ENCODE measurements at regions not wholly inside any gene's neighbourhood (a gene's known extent, or its start where the extent isn't known, plus 50 kb on each side); places are given as distances from the start of the nearest gene placed in this dataset.

- TF ChIP-seq, protein P1, sequence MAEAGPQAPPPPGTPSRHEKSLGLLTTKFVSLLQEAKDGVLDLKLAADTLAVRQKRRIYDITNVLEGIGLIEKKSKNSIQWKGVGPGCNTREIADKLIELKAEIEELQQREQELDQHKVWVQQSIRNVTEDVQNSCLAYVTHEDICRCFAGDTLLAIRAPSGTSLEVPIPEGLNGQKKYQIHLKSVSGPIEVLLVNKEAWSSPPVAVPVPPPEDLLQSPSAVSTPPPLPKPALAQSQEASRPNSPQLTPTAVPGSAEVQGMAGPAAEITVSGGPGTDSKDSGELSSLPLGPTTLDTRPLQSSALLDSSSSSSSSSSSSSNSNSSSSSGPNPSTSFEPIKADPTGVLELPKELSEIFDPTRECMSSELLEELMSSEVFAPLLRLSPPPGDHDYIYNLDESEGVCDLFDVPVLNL (CRISPR knock-in tag; IDR thresholded peaks at IDR 0.05; ENCODE audit: low read depth), result no peak
- TF ChIP-seq ZBTB49 (CRISPR knock-in tag; IDR thresholded peaks at IDR 0.05; ENCODE audit: borderline replicate concordance) (no peak), ZNF586 (CRISPR knock-in tag; conservative IDR thresholded peaks at IDR 0.05) (no peak), JUN (IDR thresholded peaks at IDR 0.05; ENCODE audit: borderline replicate concordance, low read depth, low read length) (peak; percentile 94), JUN (CRISPR knock-in tag; IDR thresholded peaks at IDR 0.05; ENCODE audit: borderline replicate concordance) (no peak; the same call in 1 of the 2 replicates), ZNF280A (IDR thresholded peaks at IDR 0.05; ENCODE audit: low read depth, partially characterized antibody) (no peak), BACH1 (tag; IDR thresholded peaks at IDR 0.05) (no peak), SMAD1 (IDR thresholded peaks at IDR 0.05; ENCODE audit: low read depth, low read length, partially characterized antibody) (peak; percentile 79), TRIM28 (IDR thresholded peaks at IDR 0.05) (no peak), E2F1 (CRISPR knock-in tag; IDR thresholded peaks at IDR 0.05) (no peak), UBTF (IDR thresholded peaks at IDR 0.05; ENCODE audit: borderline replicate concordance in 1 of 2, low read depth in 2 of 2, low read length in 2 of 2) (0 out of 4 replicates have a peak, but pooled peaks have one; percentile 30 to 36)
- TF ChIP-seq, protein P2, sequence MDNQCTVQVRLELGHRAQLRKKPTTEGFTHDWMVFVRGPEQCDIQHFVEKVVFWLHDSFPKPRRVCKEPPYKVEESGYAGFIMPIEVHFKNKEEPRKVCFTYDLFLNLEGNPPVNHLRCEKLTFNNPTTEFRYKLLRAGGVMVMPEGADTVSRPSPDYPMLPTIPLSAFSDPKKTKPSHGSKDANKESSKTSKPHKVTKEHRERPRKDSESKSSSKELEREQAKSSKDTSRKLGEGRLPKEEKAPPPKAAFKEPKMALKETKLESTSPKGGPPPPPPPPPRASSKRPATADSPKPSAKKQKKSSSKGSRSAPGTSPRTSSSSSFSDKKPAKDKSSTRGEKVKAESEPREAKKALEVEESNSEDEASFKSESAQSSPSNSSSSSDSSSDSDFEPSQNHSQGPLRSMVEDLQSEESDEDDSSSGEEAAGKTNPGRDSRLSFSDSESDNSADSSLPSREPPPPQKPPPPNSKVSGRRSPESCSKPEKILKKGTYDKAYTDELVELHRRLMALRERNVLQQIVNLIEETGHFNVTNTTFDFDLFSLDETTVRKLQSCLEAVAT (IDR thresholded peaks at IDR 0.05), result 0 out of 4 replicates have a peak, but pooled peaks of 1 of the 2 experiments have one; percentile 34
- TF ChIP-seq, protein P3, sequence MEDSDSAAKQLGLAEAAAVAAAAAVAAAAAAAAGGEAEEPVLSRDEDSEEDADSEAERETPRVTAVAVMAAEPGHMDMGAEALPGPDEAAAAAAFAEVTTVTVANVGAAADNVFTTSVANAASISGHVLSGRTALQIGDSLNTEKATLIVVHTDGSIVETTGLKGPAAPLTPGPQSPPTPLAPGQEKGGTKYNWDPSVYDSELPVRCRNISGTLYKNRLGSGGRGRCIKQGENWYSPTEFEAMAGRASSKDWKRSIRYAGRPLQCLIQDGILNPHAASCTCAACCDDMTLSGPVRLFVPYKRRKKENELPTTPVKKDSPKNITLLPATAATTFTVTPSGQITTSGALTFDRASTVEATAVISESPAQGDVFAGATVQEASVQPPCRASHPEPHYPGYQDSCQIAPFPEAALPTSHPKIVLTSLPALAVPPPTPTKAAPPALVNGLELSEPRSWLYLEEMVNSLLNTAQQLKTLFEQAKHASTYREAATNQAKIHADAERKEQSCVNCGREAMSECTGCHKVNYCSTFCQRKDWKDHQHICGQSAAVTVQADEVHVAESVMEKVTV (CRISPR knock-in tag; IDR thresholded peaks at IDR 0.05), result no peak
Measured at GRCh38 chr6:11931296-11932035, 80.6 kb upstream of the HIVEP1 start (continued).

All from K562 (cell line).